HEK293 (cell line): ENCODE measurements at regions not wholly inside any gene's neighbourhood (a gene's known extent, or its start where the extent isn't known, plus 50 kb on each side); places are given as distances from the start of the nearest gene placed in this dataset.
A peak's percentile ranks its signal among the peaks of the same experiment; 100 is the strongest.

Experiments used
- CTCF ChIA-PET: fragments of 350-600 bp; formaldehyde crosslinking; extraction: SDS; loops from one replicate; lab custom pipeline; 2021; ENCODE audit warnings: antibody characterized with exemption; lab: Yijun Ruan, JAX
- POLR2A ChIA-PET: fragments of 300-600 bp; formaldehyde crosslinking; extraction: SDS; loops from one replicate; lab custom pipeline; 2020; ENCODE audit warnings: antibody characterized with exemption, inconsistent platforms; lab: Yijun Ruan, JAX
- H3K27ac ChIP-seq: fragments of 200-500 bp; sonication (Bioruptor generic); 2 replicates; pipeline ENCODE4 v1.5.1; 2014; ENCODE audit warnings: low read depth, low read length, control low read depth, inconsistent platforms; ENCODE audit errors: extremely low read depth
- H3K36me3 ChIP-seq, 2 experiments: fragments of 200-500 bp in 1 of 2; sonication (Bioruptor generic) in 1 of 2; 1 replicate in 1 of 2; 2 replicates in 1 of 2; pipeline ENCODE4 v1.5.1; 2014 to 2017; ENCODE audit warnings: inconsistent platforms in 2 of 2, low read length in 2 of 2; ENCODE audit not compliant: control insufficient read depth in 2 of 2, insufficient read depth in 1 of 2
- H3K4me1 ChIP-seq: fragments of 200-500 bp; sonication (Bioruptor generic); 2 replicates; pipeline ENCODE4 v1.5.1; 2014; ENCODE audit warnings: mild to moderate bottlenecking, low read length, inconsistent platforms; ENCODE audit not compliant: control insufficient read depth, insufficient read depth
- H3K4me3 ChIP-seq: 2 replicates; pipeline ENCODE4 v1.5.1; 2011; ENCODE audit warnings: low read depth, mild to moderate bottlenecking, control low read depth, low read length, moderate library complexity
- H3K9me3 ChIP-seq: fragments of 200-500 bp; sonication (Bioruptor generic); 2 replicates; pipeline ENCODE4 v1.5.1; 2014; ENCODE audit warnings: low read depth, low read length, inconsistent platforms; ENCODE audit not compliant: control insufficient read depth, insufficient read depth
- GLIS1 ChIP-seq: fragments of 450-650 bp; formaldehyde crosslinking; IDR thresholded peaks from 2 replicates; pipeline ENCODE4 v1.5.1; 2016; ENCODE audit warnings: missing biosample characterization, missing genetic modification characterization
- PRDM10 ChIP-seq: fragments of 450-650 bp; formaldehyde crosslinking; IDR thresholded peaks from 2 replicates; pipeline ENCODE4 v1.5.1; 2016; ENCODE audit warnings: missing biosample characterization, missing genetic modification characterization
- PRDM2 ChIP-seq: fragments of 450-650 bp; formaldehyde crosslinking; IDR thresholded peaks from 2 replicates; pipeline ENCODE4 v1.5.1; 2016; ENCODE audit warnings: missing biosample characterization, missing genetic modification characterization, borderline replicate concordance
- ZNF148 ChIP-seq: fragments of 450-650 bp; formaldehyde crosslinking; IDR thresholded peaks from 2 replicates; pipeline ENCODE4 v1.5.0; 2017; ENCODE audit warnings: missing biosample characterization, missing genetic modification characterization, borderline replicate concordance
- ZNF169 ChIP-seq: fragments of 450-650 bp; formaldehyde crosslinking; IDR thresholded peaks from 2 replicates; pipeline ENCODE4 v1.5.1; 2016; ENCODE audit warnings: missing biosample characterization, missing genetic modification characterization
- ZNF24 ChIP-seq: fragments of 450-650 bp; formaldehyde crosslinking; IDR thresholded peaks from 2 replicates; pipeline ENCODE4 v1.5.1; 2016; ENCODE audit warnings: missing biosample characterization, missing genetic modification characterization
- ZNF354C ChIP-seq: fragments of 450-650 bp; formaldehyde crosslinking; IDR thresholded peaks from 2 replicates; pipeline ENCODE4 v1.5.1; 2016; ENCODE audit warnings: missing biosample characterization, missing genetic modification characterization, low read depth, borderline replicate concordance
- ZNF558 ChIP-seq: fragments of 450-650 bp; formaldehyde crosslinking; IDR thresholded peaks from 2 replicates; pipeline ENCODE4 v1.5.1; 2016; ENCODE audit warnings: missing biosample characterization, missing genetic modification characterization
- ZNF677 ChIP-seq: fragments of 450-650 bp; IDR thresholded peaks from 2 replicates; pipeline ENCODE4 v1.5.0; 2018; ENCODE audit warnings: missing biosample characterization, mild to moderate bottlenecking, missing genetic modification characterization, moderate library complexity
- ZSCAN4 ChIP-seq: fragments of 450-650 bp; formaldehyde crosslinking; IDR thresholded peaks from 2 replicates; pipeline ENCODE4 v1.5.1; 2017; ENCODE audit warnings: missing biosample characterization, missing genetic modification characterization

- peak; percentile 96 for TF ChIP-seq PRDM10 (tag by site-specific recombination)
- TF ChIP-seq ZNF558 (tag by site-specific recombination), result no peak
- no peak for TF ChIP-seq ZSCAN4 (tag by site-specific recombination)
Measured at GRCh38 chr3:182305881-182306665, 487.2 kb upstream of the ATP11B start (continued).

GRCh38 chr3:182308328-182308727, 485.0 kb upstream of the ATP11B start:
- ChIA-PET CTCF (interaction anchor here (0.5 kb wide), 1 partner anchor 594 kb away, joined by 3 read pairs; no protein-coding TSS in a partner anchor), POLR2A (interaction anchor here (1.0 kb wide), 1 partner anchor 207 kb away, joined by 3 read pairs; no protein-coding TSS in a partner anchor)
- no peak for TF ChIP-seq ZNF677 (tag by site-specific recombination)
- TF ChIP-seq GLIS1, result no peak
- TF ChIP-seq ZNF148 (tag by site-specific recombination), result no peak
- no peak for TF ChIP-seq ZNF24 (tag by site-specific recombination)
- no peak for TF ChIP-seq ZNF354C (tag by site-specific recombination)
- no peak for TF ChIP-seq PRDM2 (tag by site-specific recombination)
- no peak for TF ChIP-seq ZNF169 (tag by site-specific recombination)
- H3K36me3 ChIP-seq, result no peaks in the 10 kb centered on the region
- H3K4me3 ChIP-seq, result no peak overlapping the region
- no peak overlapping the region for H3K27ac ChIP-seq
- H3K4me1 ChIP-seq, result no peaks in the 10 kb centered on the region
- H3K9me3 ChIP-seq, result no peaks in the 10 kb centered on the region
